NCI-H82 (cell line): ENCODE measurements at regions not wholly inside any gene's neighbourhood (a gene's known extent, or its start where the extent isn't known, plus 50 kb on each side); places are given as distances from the start of the nearest gene placed in this dataset.
"Not testable (repeated sequence)": the region's sequence is repeated elsewhere in the genome, so short reads cannot be mapped to it uniquely, and the experiment has no call there.

Experiments used
- DNase-seq: peaks from one replicate; lab custom pipeline; 2025; lab: John Stamatoyannopoulos, UW

GRCh38 chr9:73866451-73866850, 630.7 kb upstream of the RORB start:
- no peak for DNase-seq

GRCh38 chr9:73869264-73869663, 627.9 kb upstream of the RORB start:
- peak; percentile 33 for DNase-seq

- DNase-seq = no peak
Measured at GRCh38 chr9:73871636-73872035, 625.5 kb upstream of the RORB start.

- no peak for DNase-seq
Measured at GRCh38 chr9:73872701-73873100, 624.4 kb upstream of the RORB start.

- no peak for DNase-seq
Measured at GRCh38 chr9:73880101-73880500, 617.0 kb upstream of the RORB start.

- no peak for DNase-seq
Measured at GRCh38 chr9:73889023-73889422, 608.1 kb upstream of the RORB start.

- DNase-seq = no peak
Measured at GRCh38 chr9:73890685-73891277, 606.4 kb upstream of the RORB start.

- no peak for DNase-seq
Measured at GRCh38 chr9:73892335-73892734, 604.8 kb upstream of the RORB start.

- no peak for DNase-seq
Measured at GRCh38 chr9:73893230-73893629, 603.9 kb upstream of the RORB start.

- no peak for DNase-seq
Measured at GRCh38 chr9:73896061-73896460, 601.1 kb upstream of the RORB start.

- DNase-seq = no peak
Measured at GRCh38 chr9:73906671-73907070, 590.5 kb upstream of the RORB start.

- peak; percentile 49 for DNase-seq
Measured at GRCh38 chr9:73911804-73912203, 585.3 kb upstream of the RORB start.

GRCh38 chr9:73916016-73916673, 581.0 kb upstream of the RORB start:
- peak; percentile 58 for DNase-seq

- DNase-seq = no peak
Measured at GRCh38 chr9:73919712-73920111, 577.4 kb upstream of the RORB start.

- no peak for DNase-seq
Measured at GRCh38 chr9:73923796-73924195, 573.3 kb upstream of the RORB start.

- no peak for DNase-seq
Measured at GRCh38 chr9:73951147-73951546, 546.0 kb upstream of the RORB start.

- DNase-seq = no peak
Measured at GRCh38 chr9:73962792-73963191, 534.3 kb upstream of the RORB start.

- no peak for DNase-seq
Measured at GRCh38 chr9:73969936-73970335, 527.2 kb upstream of the RORB start.

- not testable (repeated sequence) for DNase-seq
Measured at GRCh38 chr9:73976424-73976823, 520.7 kb upstream of the RORB start.

GRCh38 chr9:73979894-73980264, 517.3 kb upstream of the RORB start:
- no peak for DNase-seq

GRCh38 chr9:73980754-73981153, 516.4 kb upstream of the RORB start:
- DNase-seq = no peak

- DNase-seq = no peak
Measured at GRCh38 chr9:73981405-73981804, 515.7 kb upstream of the RORB start.

GRCh38 chr9:73995836-73996235, 501.3 kb upstream of the RORB start:
- no peak for DNase-seq

GRCh38 chr9:73996844-73997243, 500.3 kb upstream of the RORB start:
- no peak for DNase-seq
